IPS DF 19.7 (cell line): ENCODE measurements at regions not wholly inside any gene's neighbourhood (a gene's known extent, or its start where the extent isn't known, plus 50 kb on each side); places are given as distances from the start of the nearest gene placed in this dataset.
"Not testable (repeated sequence)": the region's sequence is repeated elsewhere in the genome, so short reads cannot be mapped to it uniquely, and the experiment has no call there.

Experiments used
- DNase-seq: peaks from one replicate; pipeline ENCODE4 v3.0.0-alpha.2; 2013; ENCODE audit warnings: low read depth, low spot score

- no peak for DNase-seq
Measured at GRCh38 chr2:111616651-111617218, 267.3 kb downstream of the ANAPC1 start.

- no peak for DNase-seq
Measured at GRCh38 chr2:111617299-111618225, 266.4 kb downstream of the ANAPC1 start.

- no peak for DNase-seq
Measured at GRCh38 chr2:111618226-111618977, 265.6 kb downstream of the ANAPC1 start.

- no peak for DNase-seq
Measured at GRCh38 chr2:111618978-111619902, 264.8 kb downstream of the ANAPC1 start.

GRCh38 chr2:111620281-111620680 lies 263.7 kb downstream of the ANAPC1 start:
- DNase-seq: no peak

- no peak for DNase-seq
Measured at GRCh38 chr2:111622859-111623258, 261.1 kb downstream of the ANAPC1 start.

GRCh38 chr2:111623380-111623779 lies 260.6 kb downstream of the ANAPC1 start:
- DNase-seq: no peak

- DNase-seq: no peak
Measured at GRCh38 chr2:111624411-111625156, 259.4 kb downstream of the ANAPC1 start.

- not testable (repeated sequence) for DNase-seq
Measured at GRCh38 chr2:111625157-111625537, 258.8 kb downstream of the ANAPC1 start.

- DNase-seq: no peak
Measured at GRCh38 chr2:111626037-111626864, 257.7 kb downstream of the ANAPC1 start.

- DNase-seq: no peak
Measured at GRCh38 chr2:111626865-111627163, 257.2 kb downstream of the ANAPC1 start.

- DNase-seq: no peak
Measured at GRCh38 chr2:111627256-111627655, 256.7 kb downstream of the ANAPC1 start.

GRCh38 chr2:111628221-111628620 lies 255.8 kb downstream of the ANAPC1 start:
- DNase-seq: no peak

GRCh38 chr2:111629983-111630382 lies 254.0 kb downstream of the ANAPC1 start:
- DNase-seq: no peak

- no peak for DNase-seq
Measured at GRCh38 chr2:111632661-111633060, 251.3 kb downstream of the ANAPC1 start.

GRCh38 chr2:111633189-111633588 lies 250.8 kb downstream of the ANAPC1 start:
- no peak for DNase-seq

- no peak for DNase-seq
Measured at GRCh38 chr2:111633643-111634042, 250.3 kb downstream of the ANAPC1 start.

GRCh38 chr2:111634050-111634794 lies 249.8 kb downstream of the ANAPC1 start:
- no peak for DNase-seq

- no peak for DNase-seq
Measured at GRCh38 chr2:111634995-111635538, 248.9 kb downstream of the ANAPC1 start.
